Fibroblast of mammary gland (primary cell): ENCODE measurements at regions not wholly inside any gene's neighbourhood (a gene's known extent, or its start where the extent isn't known, plus 50 kb on each side); places are given as distances from the start of the nearest gene placed in this dataset.
A peak's percentile ranks its signal among the peaks of the same experiment; 100 is the strongest.

Experiments used
- DNase-seq: peaks from one replicate; pipeline ENCODE4 v3.0.0-alpha.2; 2010; ENCODE audit warnings: low read depth
- H3K4me3 ChIP-seq: 2 replicates; pipeline ENCODE4 v1.5.1; 2011; ENCODE audit warnings: low read depth, mild to moderate bottlenecking, low read length, moderate library complexity; ENCODE audit not compliant: control insufficient read depth
- CTCF ChIP-seq: conservative IDR thresholded peaks from 2 replicates; pipeline ENCODE4 v1.5.1; 2011; ENCODE audit warnings: low read depth, low read length, inconsistent platforms; ENCODE audit not compliant: control insufficient read depth, insufficient read depth

GRCh38 chr2:57962861-57963260 is 83.7 kb upstream of the VRK2 start:
- no peak for TF ChIP-seq CTCF
- DNase-seq = no peak
- H3K4me3 ChIP-seq = no peak overlapping the region

DNA sequence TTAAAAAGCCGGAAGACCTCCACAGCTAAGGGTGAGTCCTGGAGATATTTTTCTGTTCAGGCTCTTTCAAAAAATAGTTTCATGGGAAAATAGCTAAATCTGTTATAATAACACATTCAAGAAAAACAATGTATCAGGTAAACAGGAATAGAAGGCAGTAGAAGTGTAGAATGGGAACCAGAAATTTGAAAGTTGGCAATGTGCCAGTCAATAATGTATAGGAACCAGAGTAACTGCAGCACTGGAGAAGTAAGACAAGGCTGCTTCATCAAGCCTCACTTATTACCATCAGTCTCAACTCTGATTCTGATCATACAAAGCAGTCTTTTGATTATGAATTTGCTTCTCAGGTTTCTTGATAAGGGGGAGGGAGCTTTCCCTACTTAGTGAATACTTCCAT is 81.4 kb upstream of the VRK2 start:
- no peak for TF ChIP-seq CTCF
- no peak overlapping the region for H3K4me3 ChIP-seq
- no peak for DNase-seq

DNA sequence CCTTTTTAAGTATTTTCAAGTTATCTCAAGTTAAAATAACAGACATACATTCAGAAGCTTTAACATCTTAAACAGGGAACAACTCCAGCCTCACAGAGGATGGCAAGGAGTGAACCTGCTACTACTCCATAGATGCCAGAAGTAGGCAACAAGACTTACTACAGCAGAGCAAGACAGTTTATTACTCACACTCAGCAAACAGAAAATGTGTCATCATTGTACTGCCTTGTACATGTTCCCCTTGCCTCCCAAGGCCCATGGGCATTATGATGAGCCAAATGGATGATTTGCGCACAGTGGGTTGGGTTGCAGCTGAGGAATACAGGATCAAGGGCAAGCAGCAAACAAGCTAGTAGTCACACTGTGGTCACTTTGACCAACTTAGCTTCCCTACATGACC is 80.6 kb upstream of the VRK2 start:
- DNase-seq = peak; percentile 11
- H3K4me3 ChIP-seq = no peak overlapping the region
- no peak for TF ChIP-seq CTCF

GRCh38 chr2:57973621-57974186 is 72.9 kb upstream of the VRK2 start:
- no peak for DNase-seq
- no peak overlapping the region for H3K4me3 ChIP-seq
- TF ChIP-seq CTCF = no peak

GRCh38 chr2:57979158-57979557 is 67.4 kb upstream of the VRK2 start:
- no peak for DNase-seq
- no peak overlapping the region for H3K4me3 ChIP-seq
- no peak for TF ChIP-seq CTCF

DNA sequence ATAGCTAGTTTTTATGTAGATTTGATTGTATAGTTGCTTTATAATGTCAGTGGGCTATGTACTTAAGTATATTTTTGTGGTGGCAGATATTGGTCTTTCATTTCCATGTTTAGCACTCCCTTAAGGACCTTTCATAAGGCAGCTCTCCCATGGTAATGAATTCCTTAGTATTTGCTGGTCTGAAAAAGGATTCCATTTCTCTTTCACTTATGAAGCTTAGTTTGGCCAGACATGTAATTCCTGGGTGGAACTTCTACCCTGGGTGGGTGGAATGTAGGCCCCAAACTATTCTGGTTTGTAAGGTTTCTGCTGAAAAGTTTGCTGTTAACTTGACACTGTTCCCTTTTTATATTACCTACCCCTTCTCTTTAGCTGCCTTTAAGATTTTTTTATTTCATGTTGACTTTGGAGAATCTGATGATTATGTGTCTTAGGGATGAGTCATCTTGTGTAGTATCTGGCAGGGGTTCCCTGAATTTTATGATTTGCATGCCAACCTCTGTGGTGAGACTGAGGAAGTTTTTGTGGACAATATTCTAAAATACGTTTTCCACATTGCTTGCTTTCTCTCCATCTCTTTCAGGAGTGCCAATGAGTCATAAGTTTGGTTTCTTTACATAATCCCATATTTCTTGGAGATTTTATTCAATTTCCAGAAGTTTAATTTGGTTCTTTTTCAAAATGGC is 65.4 kb upstream of the VRK2 start:
- DNase-seq = peak; percentile 86
- H3K4me3 ChIP-seq = no peak overlapping the region
- TF ChIP-seq CTCF = no peak
